GM19351 (cell line): ENCODE measurements at regions not wholly inside any gene's neighbourhood (a gene's known extent, or its start where the extent isn't known, plus 50 kb on each side); places are given as distances from the start of the nearest gene placed in this dataset.
A peak's percentile ranks its signal among the peaks of the same experiment; 100 is the strongest.

Source experiments
- ATAC-seq: cut with Tn5 transposase; IDR thresholded peaks from one replicate; pipeline ENCODE4 v1.9.1; 2021; ENCODE audit warnings: mild to moderate bottlenecking, moderate library complexity; ENCODE audit not compliant: unreplicated experiment

DNA sequence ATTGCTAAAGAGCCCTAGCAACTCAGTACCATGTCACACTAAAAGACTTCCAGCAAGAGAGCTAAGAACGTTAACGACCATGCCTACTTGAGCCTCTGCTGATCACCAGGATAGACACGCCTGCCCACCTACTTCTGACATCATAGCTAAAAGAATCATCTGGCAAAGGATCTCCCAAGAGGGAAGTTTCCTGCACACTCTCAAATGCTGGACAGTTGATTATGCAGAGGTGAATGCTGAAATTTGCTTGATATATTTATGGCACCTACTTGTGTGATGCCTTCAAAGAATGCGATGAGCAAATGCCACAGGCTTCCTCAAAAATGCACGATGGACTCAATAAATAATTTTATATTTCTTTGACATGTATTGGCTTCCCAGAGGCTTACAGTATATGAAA, 113.6 kb downstream of the GALC start:
- no peak for ATAC-seq

DNA sequence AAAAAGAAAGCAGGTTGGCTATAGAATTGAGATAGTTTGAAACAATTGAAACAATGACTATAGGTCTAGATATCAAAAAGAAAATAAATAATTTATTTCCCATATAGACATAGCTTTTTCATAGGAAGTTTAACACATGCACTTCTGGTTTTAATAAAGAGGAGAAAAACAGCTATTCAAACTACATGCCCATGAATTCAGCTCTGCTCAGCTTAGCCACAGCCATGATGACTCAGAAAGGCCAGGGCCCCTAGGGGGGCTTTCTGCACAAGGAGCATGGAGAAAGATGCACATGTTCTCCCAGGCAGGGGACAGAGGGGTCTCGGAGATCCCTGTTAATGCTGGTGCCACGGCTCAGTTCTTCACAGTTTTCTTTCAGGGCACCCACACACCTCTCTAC, 114.0 kb downstream of the GALC start:
- ATAC-seq = no peak

DNA sequence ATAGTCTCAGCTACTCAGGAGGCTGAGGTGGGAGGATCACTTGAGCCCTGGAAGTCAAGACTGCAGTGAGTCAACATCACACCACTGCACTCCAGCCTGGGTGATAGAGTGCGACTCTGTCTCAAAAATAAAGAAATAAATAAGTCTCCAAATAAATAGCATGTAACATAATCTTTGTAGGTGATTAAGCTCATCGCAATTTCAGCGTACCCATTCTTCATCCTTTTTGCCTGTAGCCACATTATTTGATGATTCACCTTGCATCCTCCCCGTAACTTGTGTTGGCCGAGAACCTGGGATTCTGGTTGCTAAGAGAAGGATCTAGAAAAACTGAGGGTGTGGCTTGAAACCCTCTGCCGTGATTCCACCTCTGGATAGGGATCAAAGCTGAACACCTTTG, 115.1 kb downstream of the GALC start:
- no peak for ATAC-seq

DNA sequence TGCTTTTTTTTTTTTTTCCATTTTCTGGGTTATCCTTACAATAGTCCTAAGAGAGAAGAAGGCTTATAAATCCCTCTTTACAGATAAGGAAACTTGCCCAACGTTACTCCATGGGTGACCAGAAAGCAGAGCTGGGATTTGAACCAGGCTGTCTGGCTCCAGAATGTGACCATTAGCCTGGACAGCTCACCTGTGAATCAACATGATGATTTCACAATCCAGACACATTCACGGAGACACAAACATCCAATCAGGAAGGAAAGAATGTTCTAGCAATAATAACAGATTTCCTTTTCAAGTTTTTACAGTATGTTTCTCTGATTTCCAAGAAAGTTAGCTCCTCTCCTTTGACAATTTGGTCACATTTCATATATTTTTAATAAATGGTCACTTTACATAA, 118.3 kb downstream of the GALC start:
- no peak for ATAC-seq

DNA sequence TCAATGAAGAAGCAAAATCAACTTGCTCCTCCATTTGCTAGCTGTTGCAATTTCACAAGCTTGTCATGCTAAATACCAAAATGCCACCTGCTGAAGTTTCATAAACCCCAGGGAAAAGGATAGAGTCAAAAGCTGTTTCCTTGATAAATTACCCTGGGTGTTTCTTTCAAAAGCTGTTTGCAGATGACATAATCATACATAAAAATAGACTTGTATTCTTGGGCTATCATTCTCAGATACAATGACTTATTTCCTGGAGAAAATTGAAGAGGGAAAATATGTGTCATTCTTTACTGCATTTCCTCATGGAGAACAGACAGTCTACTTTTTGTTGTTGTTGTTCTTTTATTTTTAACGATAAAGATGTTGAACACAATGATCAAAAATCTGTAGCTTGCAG, 119.2 kb downstream of the GALC start:
- no peak for ATAC-seq

DNA sequence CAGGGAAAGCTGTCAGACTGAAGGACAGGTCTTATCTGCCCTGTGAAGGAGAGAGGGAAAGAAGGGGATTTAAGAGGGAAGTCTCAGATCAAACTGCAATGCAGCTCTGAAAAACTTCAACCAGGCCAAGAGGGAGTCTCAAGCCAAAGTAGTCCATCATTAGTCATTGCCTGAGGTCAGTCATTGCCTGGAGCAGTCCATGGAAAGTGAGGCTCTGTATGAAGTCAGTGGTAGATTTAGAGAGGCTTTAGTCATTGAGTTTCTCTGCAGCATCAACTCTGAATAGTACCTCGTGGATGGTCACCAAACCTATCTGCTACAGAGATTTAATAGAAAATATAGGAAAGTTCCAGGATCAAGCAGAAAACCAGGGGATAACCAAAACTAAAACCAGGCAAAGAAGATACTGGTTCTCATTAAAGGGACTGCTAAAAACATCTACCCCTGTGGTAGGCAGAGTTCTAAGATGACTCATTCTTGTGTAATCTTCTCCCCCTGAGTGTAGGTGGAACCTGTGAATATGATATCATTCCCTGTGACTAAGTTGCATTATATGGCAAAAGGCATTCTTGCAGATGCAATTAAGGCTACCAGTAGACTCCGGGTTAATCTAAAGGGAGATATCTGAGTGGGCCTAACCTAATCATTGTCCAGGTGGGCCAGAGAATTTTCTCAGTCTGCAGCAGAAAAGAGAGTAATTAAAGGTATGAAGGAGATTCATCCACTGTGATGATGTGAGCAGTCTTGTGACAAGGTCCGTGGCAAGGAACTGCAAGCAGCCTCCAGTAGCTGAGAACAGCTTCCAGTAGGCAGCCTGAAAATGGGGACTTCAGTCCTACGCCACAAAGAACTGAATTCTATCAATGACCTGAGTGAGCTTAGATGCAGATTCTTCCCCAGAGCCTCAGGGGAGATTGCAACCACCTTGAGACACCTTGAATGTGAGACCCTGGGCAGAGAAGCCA, 123.1 kb downstream of the GALC start:
- ATAC-seq = peak; percentile 85

DNA sequence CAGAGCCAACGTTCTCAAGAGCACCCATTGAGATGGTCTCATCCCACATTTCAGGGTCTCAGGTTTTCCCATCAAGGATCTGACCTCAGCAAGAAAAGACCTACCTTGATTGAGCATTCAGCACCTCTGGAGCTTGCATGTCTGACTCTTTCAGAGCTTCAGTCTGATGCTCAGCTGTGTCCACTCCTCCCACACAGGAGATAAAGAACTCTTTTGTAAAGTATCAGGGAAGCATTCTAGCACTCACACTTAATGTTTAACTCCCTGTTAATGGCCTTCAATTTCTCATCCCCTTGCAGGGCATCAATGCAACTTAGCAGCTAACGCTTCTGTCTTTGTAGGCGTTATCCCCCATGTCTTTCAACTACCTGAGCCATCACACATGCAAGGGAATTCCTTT, 124.1 kb downstream of the GALC start:
- ATAC-seq = no peak

DNA sequence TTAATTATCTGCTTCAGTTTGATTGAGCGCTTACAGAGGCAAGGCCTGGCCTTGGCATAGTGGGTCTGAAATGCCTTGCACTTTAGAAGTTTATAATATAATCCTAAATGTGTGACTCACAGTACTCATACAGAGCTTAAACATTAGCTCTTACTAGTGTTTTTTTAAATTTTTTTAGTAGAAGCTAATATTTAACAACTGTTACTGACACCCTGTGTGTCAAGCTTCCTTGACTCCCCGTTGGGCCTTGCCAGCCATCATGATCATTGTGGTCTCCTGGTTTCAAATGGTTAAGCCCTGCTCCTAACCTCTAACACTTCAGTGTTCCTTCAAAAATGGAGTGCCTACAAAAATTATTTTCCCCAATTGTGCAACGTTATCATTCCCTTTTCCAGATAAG, 126.9 kb downstream of the GALC start:
- ATAC-seq = no peak

DNA sequence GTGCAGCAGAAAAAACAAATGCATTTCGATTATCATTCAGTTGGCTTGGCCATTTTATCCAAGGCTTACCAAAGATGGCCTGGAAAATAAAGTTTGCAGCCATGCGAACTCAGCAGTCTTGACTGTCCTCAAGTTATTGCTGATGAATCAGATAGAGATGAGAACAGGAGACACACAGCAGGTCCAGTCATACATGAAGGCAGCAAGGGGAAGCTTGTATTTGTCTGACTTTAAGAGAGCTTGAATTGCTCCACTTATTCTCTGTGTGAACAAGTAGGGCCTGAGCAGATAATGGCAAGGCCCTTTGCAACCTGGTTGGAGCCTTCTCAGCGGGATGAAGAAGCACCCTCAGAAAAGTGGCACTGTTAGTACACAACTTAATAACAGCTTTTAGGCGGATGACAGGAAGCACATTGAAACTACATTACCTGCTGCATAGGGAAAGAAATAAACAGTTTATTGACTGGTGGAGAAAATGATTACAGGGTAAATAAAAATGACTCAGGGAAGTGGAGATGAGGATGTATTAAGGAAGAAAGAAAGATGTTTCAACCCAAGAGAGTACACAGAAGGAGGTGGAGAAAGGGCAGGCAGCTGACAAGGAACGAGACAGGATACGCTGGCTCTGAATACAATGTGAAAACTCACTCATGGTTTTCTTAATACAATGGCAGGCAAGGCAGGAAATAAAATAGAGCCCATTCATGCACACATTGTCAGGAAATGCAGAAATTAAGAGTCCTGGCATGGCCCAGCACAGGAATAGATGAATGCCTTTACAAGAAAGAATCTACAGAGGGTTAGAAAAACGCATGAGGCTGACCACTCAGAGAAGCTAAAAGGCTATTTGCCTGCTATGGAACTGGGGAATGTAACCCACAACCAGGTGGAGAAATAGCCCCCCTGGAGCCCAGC, 128.4 kb downstream of the GALC start:
- ATAC-seq = no peak

DNA sequence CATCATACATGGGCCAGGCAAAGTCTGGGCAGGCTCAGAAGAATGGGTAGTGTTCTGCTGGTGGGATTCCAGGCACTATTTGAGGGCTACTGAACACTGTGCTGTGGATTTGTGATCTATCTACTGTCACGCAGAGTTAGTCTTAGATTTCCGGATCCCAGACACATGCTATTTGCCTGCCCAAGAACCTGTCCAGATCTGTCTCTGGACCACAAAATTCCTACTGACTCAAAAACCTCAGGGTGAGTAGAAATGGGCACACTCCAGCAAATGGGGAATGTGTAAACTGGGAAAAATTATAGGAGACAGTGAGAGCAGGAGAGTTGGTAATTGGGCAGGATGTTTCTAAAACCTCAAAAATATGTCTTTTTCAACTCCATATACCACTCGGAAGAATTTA, 129.9 kb downstream of the GALC start:
- ATAC-seq = no peak

DNA sequence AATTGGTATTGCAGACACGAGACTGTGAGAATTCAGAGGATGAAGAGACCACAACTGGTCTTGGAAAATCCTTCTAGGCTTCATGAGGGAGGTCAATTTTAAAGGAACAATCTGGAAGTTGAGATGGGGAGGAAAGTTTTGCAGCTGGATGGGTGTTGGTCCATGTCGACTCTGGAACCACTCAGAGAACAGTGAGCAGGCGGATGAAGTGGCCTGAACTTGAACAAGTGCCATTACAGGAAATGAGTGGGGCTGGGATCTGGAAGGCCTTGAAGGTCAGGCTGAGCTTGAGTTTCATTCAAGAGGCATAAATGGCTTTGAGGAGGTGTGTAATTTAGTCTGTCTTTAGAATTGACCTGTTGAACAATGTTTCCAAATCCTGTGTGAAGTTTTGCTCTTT, 140.9 kb downstream of the GALC start:
- no peak for ATAC-seq

DNA sequence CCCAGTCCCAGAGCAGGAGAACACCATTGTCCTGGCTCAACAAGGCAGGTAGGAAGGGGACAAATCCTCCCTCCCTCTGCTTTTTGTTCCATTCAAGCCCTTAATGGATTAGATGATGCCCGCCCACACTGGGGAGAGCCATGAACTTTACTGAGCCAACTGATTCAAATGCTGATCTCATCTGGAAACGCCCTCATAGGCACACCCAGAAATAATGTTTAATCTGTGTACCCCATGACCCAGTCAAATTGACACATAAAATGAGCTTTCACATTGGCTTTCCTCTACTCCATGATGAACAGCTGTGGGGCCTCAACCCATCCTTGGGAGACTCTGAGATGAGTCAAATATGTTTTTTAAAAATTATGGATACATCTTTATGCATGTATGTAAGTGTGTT, 141.8 kb downstream of the GALC start:
- ATAC-seq = no peak

DNA sequence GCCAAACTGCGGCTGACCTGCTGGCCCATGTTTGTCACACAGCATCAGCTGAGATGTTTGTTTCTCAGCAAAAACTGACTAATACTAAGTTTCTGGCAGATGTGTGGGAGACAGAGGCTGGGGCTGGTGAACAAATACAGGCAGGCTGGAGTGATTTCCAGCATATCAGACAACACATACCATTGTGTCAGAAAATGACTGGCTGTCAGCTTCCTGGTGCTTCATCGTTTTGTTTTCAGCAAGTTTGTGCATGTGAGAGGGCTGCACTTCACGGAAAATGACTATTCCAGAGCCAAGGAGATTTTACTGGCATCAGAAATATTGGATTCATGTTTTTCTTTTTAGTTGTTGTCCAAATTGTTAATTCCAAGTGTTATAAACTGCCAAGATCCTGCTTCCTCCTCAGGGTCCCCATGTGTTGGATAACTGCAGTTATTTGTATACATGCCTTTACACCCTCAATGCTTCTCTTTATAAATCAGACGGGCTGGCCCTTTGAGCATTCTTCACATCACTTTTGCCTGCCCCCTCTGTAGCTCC, 145.7 kb downstream of the GALC start:
- ATAC-seq = no peak

DNA sequence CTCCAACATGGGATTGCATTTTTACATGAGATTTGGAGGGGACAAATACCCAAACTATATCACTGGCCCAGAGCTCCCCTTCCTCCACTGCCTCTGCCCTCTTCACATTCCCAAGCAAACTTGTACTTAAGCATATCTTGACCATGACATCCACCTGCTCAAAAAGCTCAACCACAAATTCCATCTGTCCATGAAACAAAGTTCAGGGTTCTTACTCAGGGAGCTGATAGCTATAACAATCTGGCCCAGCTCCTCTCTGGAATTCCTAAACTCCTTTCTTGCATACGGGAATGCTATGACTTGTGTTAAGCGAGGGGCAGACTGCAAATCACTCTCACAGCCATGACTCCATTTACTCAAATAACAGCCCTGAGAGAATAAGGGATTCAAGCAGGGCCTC, 152.1 kb downstream of the GALC start:
- ATAC-seq = no peak

DNA sequence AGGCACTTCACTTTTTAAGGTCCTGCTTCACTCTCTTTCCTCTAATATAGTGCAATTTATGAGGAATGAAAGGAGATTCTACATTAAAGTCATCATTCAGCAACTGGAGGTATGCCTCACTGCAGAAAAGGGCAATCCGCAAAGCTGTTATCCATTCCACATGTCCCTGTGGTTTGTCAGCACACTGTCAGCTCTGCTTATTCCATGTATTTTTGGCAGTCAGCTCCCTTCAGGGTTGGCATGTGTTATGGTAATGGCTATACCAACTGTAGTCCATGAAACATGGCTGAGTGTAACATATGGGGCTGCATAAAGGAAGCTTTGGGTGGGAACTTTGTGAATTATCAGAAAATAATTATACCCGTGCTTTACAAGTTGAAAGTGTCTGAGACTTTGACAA, 154.1 kb downstream of the GALC start:
- no peak for ATAC-seq

DNA sequence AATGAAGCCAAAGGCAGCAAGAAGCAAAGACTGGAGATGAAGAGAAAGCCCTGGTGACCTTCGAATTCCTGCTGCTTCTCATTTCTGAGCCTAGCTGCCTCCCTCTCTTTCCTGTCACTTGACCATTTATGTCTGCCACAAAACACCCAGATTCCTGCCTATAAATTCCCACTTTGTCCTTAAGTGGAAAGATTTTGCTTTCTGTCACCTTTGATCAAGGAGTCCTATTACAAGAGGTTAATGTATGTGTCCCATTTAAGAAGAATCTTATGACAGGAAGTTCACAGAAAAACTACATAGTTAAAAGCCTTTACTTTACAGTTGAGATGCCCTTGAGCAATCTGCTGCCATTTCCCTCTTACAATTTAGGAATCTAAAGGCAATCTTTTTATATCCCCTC, 155.7 kb downstream of the GALC start:
- no peak for ATAC-seq

DNA sequence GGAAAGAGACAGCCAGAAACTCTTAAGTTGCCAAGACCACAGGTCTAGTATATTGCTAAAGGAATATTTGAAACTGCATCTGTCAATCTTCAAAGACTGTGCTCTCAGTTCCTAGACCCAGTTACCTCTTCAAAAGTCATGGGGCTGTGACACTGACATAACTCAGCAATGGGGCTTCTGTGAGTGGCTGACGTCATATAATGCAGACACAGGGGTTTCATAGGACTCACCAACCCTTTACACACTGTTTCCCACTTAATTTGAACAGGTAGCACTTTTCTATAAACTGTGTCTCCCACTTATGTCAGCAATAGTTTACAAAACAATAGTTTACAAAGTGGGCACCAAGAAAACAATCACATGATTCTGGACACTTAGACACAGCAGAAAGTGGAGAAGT, 158.4 kb downstream of the GALC start:
- no peak for ATAC-seq

DNA sequence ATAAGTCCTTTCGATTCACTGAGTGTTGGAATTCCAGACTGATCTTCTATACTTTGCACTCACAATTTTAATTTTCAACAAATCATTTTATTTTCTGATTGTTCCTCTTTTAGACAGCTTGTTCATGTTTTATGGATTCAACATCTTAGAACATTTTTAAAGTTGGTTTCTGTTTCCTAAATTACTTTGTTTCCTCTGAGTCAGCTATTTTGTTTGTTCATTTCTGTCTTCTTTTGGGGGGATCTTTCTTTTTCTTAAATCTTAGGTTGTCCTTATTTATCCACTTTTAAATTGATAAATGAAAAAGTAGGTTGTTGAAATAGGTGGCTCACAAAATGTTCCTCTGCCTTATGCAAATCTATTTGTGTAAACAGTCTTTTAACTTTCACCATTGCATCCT, 160.0 kb downstream of the GALC start:
- ATAC-seq = no peak

DNA sequence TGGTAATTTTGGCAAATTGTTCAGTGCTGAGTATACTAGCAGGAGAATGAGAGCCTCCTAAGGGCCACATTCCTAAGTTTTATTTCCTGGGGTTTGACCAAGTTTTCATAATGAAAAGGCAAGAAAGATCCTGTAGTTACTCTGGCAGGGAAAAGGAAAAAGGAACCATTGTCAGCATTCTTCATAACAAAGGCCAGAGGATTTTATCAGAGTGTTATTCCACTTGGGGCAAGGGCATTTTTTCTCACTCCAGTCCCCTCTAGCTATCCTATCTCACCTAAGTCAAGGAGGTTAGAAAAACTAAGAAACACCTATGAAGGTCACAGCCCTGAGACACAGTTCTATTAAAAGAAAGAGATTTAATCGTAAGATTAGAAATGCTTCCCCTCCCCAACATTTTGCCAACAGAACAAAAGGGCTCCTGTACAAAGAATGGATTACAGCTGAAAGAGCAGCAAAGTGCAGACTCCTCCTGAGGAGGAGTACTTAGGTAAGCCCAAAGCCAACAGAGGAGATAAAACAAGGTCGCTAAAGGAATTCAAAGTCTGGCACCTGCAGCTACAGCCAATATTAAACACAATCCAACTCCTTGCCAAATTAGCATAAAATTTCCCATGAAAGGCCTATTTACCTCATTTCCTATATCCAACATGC, 162.4 kb downstream of the GALC start:
- ATAC-seq = no peak

DNA sequence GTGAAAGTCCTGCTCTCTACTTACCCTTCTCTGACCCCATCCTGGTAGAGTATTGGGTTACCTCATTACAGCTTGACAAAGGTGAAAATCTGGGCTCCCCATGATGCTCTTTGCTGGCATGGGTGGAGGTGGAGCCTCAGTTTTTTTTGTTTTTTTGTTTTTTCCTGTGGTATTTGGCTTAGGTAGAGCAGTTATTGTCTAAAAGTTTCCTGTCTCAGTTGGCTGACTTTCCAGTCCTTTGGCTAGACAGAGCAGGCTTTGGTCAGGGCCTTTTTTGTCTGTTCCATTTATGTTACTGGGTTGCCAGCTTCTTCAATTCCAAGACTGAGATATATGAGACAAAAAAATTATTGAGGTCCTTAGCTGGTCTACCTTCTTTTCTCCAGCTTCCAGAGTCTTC, 163.4 kb downstream of the GALC start:
- no peak for ATAC-seq

DNA sequence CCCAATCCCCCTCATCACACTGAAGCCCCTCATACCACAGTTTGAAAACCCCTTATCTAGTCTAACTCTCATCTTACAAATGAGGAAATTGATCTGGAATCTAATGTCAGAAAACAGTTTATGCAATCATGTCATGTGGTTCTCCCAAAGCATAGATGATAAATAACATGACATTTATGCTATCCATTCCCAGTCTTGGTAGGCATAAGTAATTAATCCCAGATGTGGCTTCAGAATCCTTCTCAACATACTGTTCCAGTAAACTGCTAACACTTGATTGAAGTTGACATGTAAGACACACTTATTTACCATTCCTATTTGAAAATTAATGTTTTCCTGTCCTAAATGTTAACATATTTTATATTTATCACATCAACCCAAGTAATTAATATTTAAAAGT, 168.7 kb downstream of the GALC start:
- no peak for ATAC-seq
